H9 (cell line): ENCODE measurements at regions not wholly inside any gene's neighbourhood (a gene's known extent, or its start where the extent isn't known, plus 50 kb on each side); places are given as distances from the start of the nearest gene placed in this dataset.

Experiments
- DNase-seq: peaks from one replicate; pipeline ENCODE4 v3.0.0-alpha.2; 2017
- H2AFZ ChIP-seq: one replicate; pipeline ENCODE4 v1.6.1; 2013; ENCODE audit warnings: mild to moderate bottlenecking, low read length, control low read depth, moderate library complexity
- H2AK5ac ChIP-seq: 2 replicates; pipeline ENCODE4 v1.6.1; 2013; ENCODE audit warnings: low read length, control low read depth, mixed read lengths; ENCODE audit not compliant: insufficient read length
- H2BK120ac ChIP-seq: one replicate; pipeline ENCODE4 v1.6.1; 2013; ENCODE audit warnings: low read depth, mild to moderate bottlenecking, low read length, control low read depth, inconsistent platforms; ENCODE audit not compliant: poor library complexity, severe bottlenecking
- H2BK12ac ChIP-seq: 2 replicates; pipeline ENCODE4 v1.6.1; 2013; ENCODE audit warnings: low read length, control low read depth, mixed read lengths, low read depth; ENCODE audit not compliant: insufficient read length
- H2BK15ac ChIP-seq: 2 replicates; pipeline ENCODE4 v1.6.1; 2013; ENCODE audit warnings: low read depth, low read length, control low read depth
- H2BK20ac ChIP-seq: one replicate; pipeline ENCODE4 v1.6.1; 2013; ENCODE audit warnings: low read depth, mild to moderate bottlenecking, low read length, control low read depth, inconsistent platforms; ENCODE audit not compliant: poor library complexity, severe bottlenecking
- H2BK5ac ChIP-seq: 2 replicates; pipeline ENCODE4 v1.6.1; 2013; ENCODE audit warnings: low read length, control low read depth, mixed read lengths; ENCODE audit not compliant: insufficient read length
- H3K14ac ChIP-seq: 2 replicates; pipeline ENCODE4 v1.6.1; 2013; ENCODE audit warnings: low read length, control low read depth; ENCODE audit not compliant: insufficient read depth
- H3K18ac ChIP-seq: 2 replicates; pipeline ENCODE4 v1.6.1; 2013; ENCODE audit warnings: low read depth, mild to moderate bottlenecking, mixed read lengths, low read length, control low read depth; ENCODE audit not compliant: insufficient read length
- H3K23ac ChIP-seq: 2 replicates; pipeline ENCODE4 v1.6.1; 2013; ENCODE audit warnings: low read length, control low read depth, mixed read lengths, low read depth; ENCODE audit not compliant: insufficient read length
- H3K23me2 ChIP-seq: 2 replicates; pipeline ENCODE4 v1.6.1; 2013; ENCODE audit warnings: low read depth, mild to moderate bottlenecking, mixed read lengths, low read length, control low read depth; ENCODE audit not compliant: insufficient read length, poor library complexity, severe bottlenecking
- H3K27ac ChIP-seq: 2 replicates; pipeline ENCODE4 v1.5.1; 2013; ENCODE audit warnings: low read length, control low read depth, mixed read lengths, low read depth; ENCODE audit not compliant: insufficient read length
- H3K27me3 ChIP-seq: 2 replicates; pipeline ENCODE4 v1.6.1; 2013; ENCODE audit warnings: low read length, control low read depth, inconsistent platforms; ENCODE audit not compliant: insufficient read depth
- H3K4ac ChIP-seq: 2 replicates; pipeline ENCODE4 v1.6.1; 2013; ENCODE audit warnings: low read depth, mild to moderate bottlenecking, control low read depth, inconsistent platforms, low read length, moderate library complexity
- H3K4me1 ChIP-seq: 2 replicates; pipeline ENCODE4 v1.6.1; 2013; ENCODE audit warnings: low read length, control low read depth, inconsistent platforms; ENCODE audit not compliant: insufficient read depth
- H3K4me2 ChIP-seq: 2 replicates; pipeline ENCODE4 v1.6.1; 2013; ENCODE audit warnings: low read length, control low read depth, mixed read lengths; ENCODE audit not compliant: insufficient read length, insufficient read depth
- H3K56ac ChIP-seq: 2 replicates; pipeline ENCODE4 v1.6.1; 2013; ENCODE audit warnings: low read depth, mild to moderate bottlenecking, mixed read lengths, low read length, control low read depth; ENCODE audit not compliant: insufficient read length
- H3K79me1 ChIP-seq: 2 replicates; pipeline ENCODE4 v1.6.1; 2013; ENCODE audit warnings: low read depth, mild to moderate bottlenecking, moderate library complexity, low read length, control low read depth, inconsistent platforms; ENCODE audit not compliant: insufficient read depth, poor library complexity, severe bottlenecking
- H3K79me2 ChIP-seq: 2 replicates; pipeline ENCODE4 v1.6.1; 2013; ENCODE audit warnings: low read length, control low read depth, inconsistent platforms; ENCODE audit not compliant: insufficient read depth
- H3K9ac ChIP-seq: 2 replicates; pipeline ENCODE4 v1.6.1; 2013; ENCODE audit warnings: low read length, control low read depth, mixed read lengths; ENCODE audit not compliant: insufficient read length; ENCODE audit errors: extremely low read depth
- H3K9me3 ChIP-seq: one replicate; pipeline ENCODE4 v1.6.1; 2013; ENCODE audit warnings: low read depth, low read length, inconsistent platforms; ENCODE audit not compliant: control insufficient read depth
- H3T11ph ChIP-seq: one replicate; pipeline ENCODE4 v1.6.1; 2013; ENCODE audit warnings: mild to moderate bottlenecking, low read length, control low read depth, inconsistent platforms
- H4K20me1 ChIP-seq: one replicate; pipeline ENCODE4 v1.6.1; 2013; ENCODE audit not compliant: control insufficient read depth, insufficient read length, insufficient read depth
- H4K5ac ChIP-seq: 2 replicates; pipeline ENCODE4 v1.6.1; 2013; ENCODE audit warnings: low read depth, mild to moderate bottlenecking, mixed read lengths, low read length, control low read depth; ENCODE audit not compliant: insufficient read length
- H4K8ac ChIP-seq: replicated peaks from 2 replicates; pipeline ENCODE4 v1.6.1; 2013; ENCODE audit warnings: low read length, control low read depth, mixed read lengths, low read depth; ENCODE audit not compliant: insufficient read length
- H4K91ac ChIP-seq: 2 replicates; pipeline ENCODE4 v1.6.1; 2013; ENCODE audit warnings: low read depth, mild to moderate bottlenecking, moderate library complexity, mixed read lengths, low read length, control low read depth; ENCODE audit not compliant: insufficient read length
- H3K27ac Mint-ChIP-seq, 3 experiments: 2 replicates in 2 of 3; 3 replicates in 1 of 3; pipeline ENCODE4 v1.8.0; 2020 to 2021; ENCODE audit warnings: mixed read lengths in 3 of 3, mild to moderate bottlenecking in 1 of 3, moderate library complexity in 1 of 3
- H3K27me3 Mint-ChIP-seq: 2 replicates; pipeline ENCODE4 v1.8.0; 2021; ENCODE audit warnings: low read depth, mild to moderate bottlenecking, moderate library complexity, mixed read lengths
- H3K36me3 Mint-ChIP-seq, 3 experiments: 2 replicates in 2 of 3; 3 replicates in 1 of 3; pipeline ENCODE4 v1.8.0; 2020 to 2021; ENCODE audit warnings: low read depth in 3 of 3, mixed read lengths in 3 of 3; ENCODE audit not compliant: insufficient read depth in 1 of 3
- H3K4me1 Mint-ChIP-seq, 2 experiments: 2 replicates each; pipeline ENCODE4 v1.8.0; 2020; ENCODE audit warnings: mixed read lengths in 2 of 2
- H3K4me3 Mint-ChIP-seq, 2 experiments: 2 replicates in 1 of 2; 3 replicates in 1 of 2; pipeline ENCODE4 v1.8.0; 2020 to 2021; ENCODE audit warnings: mild to moderate bottlenecking in 2 of 2, mixed read lengths in 2 of 2, moderate library complexity in 1 of 2
- H3K9me3 Mint-ChIP-seq, 2 experiments: 2 replicates in 1 of 2; 3 replicates in 1 of 2; pipeline ENCODE4 v1.8.0; 2020; ENCODE audit warnings: mild to moderate bottlenecking in 2 of 2, mixed read lengths in 2 of 2, moderate library complexity in 1 of 2
- CTCF ChIP-seq: fragments of 200-600 bp; sonication (generic); conservative IDR thresholded peaks from 3 replicates; pipeline ENCODE4 v1.8.0; 2021; ENCODE audit warnings: antibody characterized with exemption, mild to moderate bottlenecking
- WGBS: extraction: QIAGEN DNeasy Blood & Tissue Kit; methylation state at CpG from one replicate; pipeline ENCODE4 v1.1.7; 2013; ENCODE audit warnings: missing lambda C conversion rate, low lambda C conversion rate, mixed read lengths; ENCODE audit not compliant: insufficient read length; ENCODE audit errors: extremely low coverage; 5-methylcytosine and 5-hydroxymethylcytosine counted together

GRCh38 chr10:21125471-21126228 lies 228.5 kb upstream of the NEBL start:
- Histone ChIP-seq H3K56ac (no peak overlapping the region), H3K4ac (no peak overlapping the region), H3K23me2 (no peaks in the 10 kb centered on the region), H3K14ac (no peak overlapping the region), H2BK20ac (no peak overlapping the region), H3K23ac (no peak overlapping the region), H3T11ph (no peak overlapping the region), H3K79me2 (no peaks in the 10 kb centered on the region), H3K27me3 (no peaks in the 10 kb centered on the region), H2BK12ac (no peak overlapping the region), H3K4me1 (no peaks in the 10 kb centered on the region), H4K8ac (no peak overlapping the region), H2AK5ac (no peak overlapping the region), H2BK5ac (no peak overlapping the region), H4K5ac (no peak overlapping the region), H3K4me2 (no peak overlapping the region), H3K79me1 (no peaks in the 10 kb centered on the region), H2BK15ac (no peak overlapping the region), H4K91ac (no peak overlapping the region), H2AFZ (no peak overlapping the region), H3K9me3 (no peaks in the 10 kb centered on the region), H3K27ac (no peak overlapping the region), H2BK120ac (no peak overlapping the region), H3K9ac (no peak overlapping the region), H3K18ac (no peak overlapping the region), H4K20me1 (no peaks in the 10 kb centered on the region)
- no peaks in the 10 kb centered on the region; a peak in 1 of 7 replicates for H3K36me3 Mint-ChIP-seq
- WGBS: no CpG with 5 or more reads among the region's 10 CpGs
- no peak for TF ChIP-seq CTCF
- DNase-seq: no peak
- peaks cover 18% of the 10 kb centered on the region in 2 experiments for H3K4me1 Mint-ChIP-seq
- H3K27ac Mint-ChIP-seq: no peak overlapping the region
- H3K9me3 Mint-ChIP-seq: no peaks in the 10 kb centered on the region
- H3K27me3 Mint-ChIP-seq: no peaks in the 10 kb centered on the region
- H3K4me3 Mint-ChIP-seq: no peak overlapping the region
